Activated CD4-positive, alpha-beta T cell treated with anti-CD3 and anti-CD28 coated beads for 1 hour (primary cell): ENCODE measurements at regions not wholly inside any gene's neighbourhood (a gene's known extent, or its start where the extent isn't known, plus 50 kb on each side); places are given as distances from the start of the nearest gene placed in this dataset.

Experiments
- DNase-seq: peaks from one replicate; pipeline ENCODE4 v3.0.0-alpha.2; 2020

DNA sequence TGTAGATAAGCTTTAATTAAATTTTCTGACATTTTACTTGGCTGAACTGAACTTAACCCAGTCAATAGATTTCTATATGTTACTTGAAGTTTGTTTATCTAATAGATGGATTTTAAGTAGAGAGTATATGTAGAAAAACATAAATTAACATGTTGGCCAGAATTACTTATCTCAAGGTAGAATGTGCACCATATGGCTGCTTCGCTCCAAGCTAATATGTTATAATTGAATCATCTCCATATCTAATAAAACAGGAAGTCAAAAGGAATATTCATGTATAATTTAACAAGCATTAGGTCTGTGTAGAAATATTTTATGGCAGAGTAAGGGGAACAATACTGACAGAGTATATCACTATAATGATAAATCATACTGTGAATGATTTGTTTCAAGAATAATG is 650.7 kb upstream of the ALCAM start:
- no peak for DNase-seq

GRCh38 chr3:104717828-104718196 is 648.9 kb upstream of the ALCAM start:
- DNase-seq, result no peak

DNA sequence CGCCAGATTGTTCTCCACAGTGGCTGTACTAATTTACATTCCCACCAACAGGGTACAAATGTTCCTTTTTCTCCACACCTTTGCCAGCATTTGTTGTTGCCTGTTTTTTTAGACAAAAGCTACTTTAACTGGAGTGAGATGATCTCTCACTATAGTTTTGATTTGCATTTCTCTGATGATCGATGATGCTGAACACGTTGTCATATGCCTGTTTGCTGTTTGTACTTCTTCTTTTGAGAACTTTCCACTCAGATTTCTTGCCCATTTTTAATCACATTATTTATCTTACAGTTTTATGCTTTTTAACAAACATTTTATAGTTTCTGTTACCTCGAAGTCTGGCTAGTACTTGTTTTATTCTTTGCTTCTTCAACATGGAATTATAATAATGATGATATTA is 643.7 kb upstream of the ALCAM start:
- no peak for DNase-seq

GRCh38 chr3:104731074-104731473 is 635.6 kb upstream of the ALCAM start:
- DNase-seq, result no peak

GRCh38 chr3:104734627-104735026 is 632.1 kb upstream of the ALCAM start:
- DNase-seq, result no peak

- no peak for DNase-seq
Measured at GRCh38 chr3:104735691-104736090, 631.0 kb upstream of the ALCAM start.

- no peak for DNase-seq
Measured at GRCh38 chr3:104738271-104738670, 628.4 kb upstream of the ALCAM start.

DNA sequence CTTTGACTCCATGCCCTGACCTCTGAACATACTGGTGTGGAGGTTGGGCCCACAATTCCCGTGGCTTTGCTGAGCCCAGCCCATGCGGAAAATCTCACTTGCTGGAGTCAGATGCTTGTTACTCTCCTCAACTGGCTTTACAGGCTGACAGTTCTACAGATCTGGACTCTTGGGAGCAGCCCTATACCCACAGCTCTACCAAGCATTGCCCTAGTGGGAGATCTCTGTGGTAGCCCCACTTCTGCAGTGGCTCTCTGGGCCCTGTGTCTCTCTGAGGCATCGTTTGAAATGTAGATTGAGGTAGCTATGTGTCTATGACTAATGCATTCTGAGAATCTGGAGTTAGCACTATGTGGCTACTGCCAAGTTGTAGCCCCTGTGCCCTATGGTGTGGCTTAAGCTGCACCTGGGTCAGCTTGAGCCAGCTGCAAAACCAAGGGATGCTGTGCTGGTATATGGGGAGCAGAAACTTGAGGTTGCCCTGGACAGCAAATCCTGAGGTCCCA is 625.8 kb upstream of the ALCAM start:
- DNase-seq, result no peak

- no peak for DNase-seq
Measured at GRCh38 chr3:104742044-104742443, 624.7 kb upstream of the ALCAM start.

- DNase-seq, result no peak
Measured at GRCh38 chr3:104745313-104745712, 621.4 kb upstream of the ALCAM start.

DNA sequence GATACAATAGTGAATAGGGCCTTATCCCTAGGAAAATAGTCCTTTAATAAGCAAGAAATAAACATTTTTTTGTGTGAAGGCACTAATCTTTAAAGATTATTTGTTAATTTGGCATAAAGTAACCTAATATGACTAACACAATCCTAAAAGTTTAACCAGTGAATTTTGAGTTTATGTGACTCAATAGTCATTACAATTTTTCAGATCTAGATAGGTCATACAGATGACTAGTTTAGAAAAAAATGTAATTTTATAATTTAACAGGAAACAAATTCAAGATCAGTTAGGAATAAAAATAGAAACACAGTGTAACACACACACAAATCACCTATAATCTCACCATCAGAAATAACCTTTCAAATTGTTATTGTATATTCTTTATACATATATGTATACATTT is 620.7 kb upstream of the ALCAM start:
- DNase-seq, result no peak

DNA sequence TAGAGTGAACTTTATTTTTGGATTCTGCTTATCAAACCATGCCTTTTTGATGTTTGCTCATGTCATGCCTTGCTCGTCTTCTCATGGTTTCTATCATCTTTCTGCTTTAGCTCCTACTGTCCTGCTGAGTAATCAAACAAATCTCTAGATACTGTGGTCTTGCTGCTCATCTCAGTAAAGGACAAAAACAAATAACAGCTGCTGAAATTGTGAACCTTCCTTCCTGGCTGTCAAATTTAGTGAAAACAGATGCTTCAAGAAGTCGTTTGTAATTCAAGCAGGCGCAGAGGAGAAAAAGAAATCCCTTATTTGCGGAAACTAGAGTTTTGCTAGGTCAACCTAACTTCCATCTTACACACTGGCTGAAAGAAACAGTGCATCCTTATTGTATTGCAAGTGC is 616.1 kb upstream of the ALCAM start:
- no peak for DNase-seq

GRCh38 chr3:104755791-104756190 is 610.9 kb upstream of the ALCAM start:
- DNase-seq, result no peak

DNA sequence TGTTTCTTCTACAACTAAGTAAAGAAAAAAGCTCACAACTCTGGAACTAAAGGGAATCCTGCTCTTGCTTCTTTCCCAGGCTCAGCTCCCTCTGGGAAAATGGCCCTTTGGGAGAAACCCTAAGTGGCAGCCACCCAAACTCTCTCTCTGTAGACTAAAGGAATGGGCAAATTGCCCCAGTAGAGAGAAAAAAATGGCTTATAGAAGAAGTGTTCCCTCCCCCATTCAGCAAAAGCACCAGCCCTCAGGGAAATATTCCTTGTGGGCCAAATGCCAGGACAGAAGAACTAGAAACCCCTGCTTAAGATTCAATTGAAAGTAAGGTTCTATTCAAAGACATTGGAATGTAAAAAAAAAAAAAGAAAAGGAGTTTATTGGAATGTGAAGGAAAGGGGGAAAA is 603.7 kb upstream of the ALCAM start:
- no peak for DNase-seq

- no peak for DNase-seq
Measured at GRCh38 chr3:104764496-104764895, 602.2 kb upstream of the ALCAM start.

DNA sequence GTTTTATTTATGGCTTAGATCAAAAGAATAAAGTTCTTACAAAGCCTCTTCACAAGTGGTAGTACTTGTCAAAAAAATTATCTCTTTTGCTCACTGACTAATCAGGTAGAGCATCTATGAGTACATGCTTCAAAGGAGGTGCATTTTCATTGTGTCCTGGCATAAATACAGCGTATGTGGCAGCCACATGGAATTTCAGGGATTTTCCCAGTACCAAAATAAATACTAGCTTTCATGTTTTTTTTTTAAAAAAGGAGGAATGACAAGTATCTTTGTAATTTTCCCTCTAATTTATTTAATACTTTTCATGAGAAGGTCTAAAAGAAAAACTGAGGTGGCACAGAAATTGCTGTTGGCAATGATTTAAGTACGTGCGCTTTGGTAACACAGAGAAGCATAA is 597.8 kb upstream of the ALCAM start:
- DNase-seq, result no peak

GRCh38 chr3:104779324-104779723 is 587.4 kb upstream of the ALCAM start:
- DNase-seq, result no peak

GRCh38 chr3:104781112-104781511 is 585.6 kb upstream of the ALCAM start:
- no peak for DNase-seq

DNA sequence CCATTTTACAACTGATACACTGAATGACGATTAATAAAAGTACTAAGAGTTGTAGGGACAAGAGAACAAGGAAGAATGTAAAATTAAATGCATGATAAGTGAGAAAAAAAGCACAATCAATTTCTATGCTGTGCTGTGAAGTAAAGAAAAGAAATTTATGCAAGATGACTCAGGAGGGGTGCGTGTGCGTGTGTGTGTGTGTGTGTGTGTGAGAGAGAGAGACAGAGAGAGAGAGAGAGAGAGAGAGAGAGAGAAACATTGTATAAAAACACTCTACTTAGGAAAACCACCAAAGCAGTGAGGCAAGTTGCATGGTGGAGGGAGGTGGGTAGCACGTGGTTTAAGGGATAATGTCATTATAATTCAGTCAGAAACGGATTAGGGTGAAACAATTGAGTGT is 580.8 kb upstream of the ALCAM start:
- no peak for DNase-seq

DNA sequence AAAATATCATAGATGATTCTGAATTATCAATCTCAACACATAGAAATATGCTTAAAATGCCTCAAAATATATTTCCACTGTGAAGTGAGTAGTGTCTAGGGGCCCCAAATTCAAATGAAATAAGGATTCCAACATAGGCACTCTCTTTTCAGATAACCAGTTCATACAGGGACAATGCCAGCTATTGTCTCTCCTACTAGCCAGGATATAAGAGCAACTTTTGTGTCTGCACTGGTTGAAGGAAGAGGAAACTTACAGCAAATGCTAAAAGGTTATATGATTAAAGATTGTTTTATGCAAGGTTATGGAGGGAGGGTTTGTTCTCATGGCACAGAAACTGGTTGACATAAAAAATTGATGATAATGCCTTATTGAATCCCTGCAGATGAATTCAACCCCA is 579.4 kb upstream of the ALCAM start:
- DNase-seq, result no peak

DNA sequence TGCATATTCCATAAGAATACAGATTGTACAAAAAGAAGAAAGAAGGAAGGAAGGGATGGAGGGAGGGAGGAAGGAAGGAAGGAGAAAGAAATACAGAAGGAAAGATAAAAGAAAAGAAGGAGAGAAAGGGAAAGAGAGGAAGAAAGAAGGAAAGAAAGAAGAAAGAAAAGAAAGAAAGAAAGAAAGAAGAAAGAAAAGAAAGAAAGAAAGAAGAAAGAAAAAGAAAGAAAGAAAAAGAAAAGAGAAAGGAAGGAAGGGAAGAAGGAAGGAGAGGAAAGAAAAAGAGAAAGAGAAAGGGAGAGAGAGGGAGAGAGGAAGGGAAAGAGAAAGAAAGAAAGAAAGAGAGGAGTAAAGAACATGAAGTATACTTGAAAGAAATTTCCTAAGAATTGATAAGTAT is 577.9 kb upstream of the ALCAM start:
- DNase-seq, result no peak

- no peak for DNase-seq
Measured at GRCh38 chr3:104791331-104791730, 575.4 kb upstream of the ALCAM start.

DNA sequence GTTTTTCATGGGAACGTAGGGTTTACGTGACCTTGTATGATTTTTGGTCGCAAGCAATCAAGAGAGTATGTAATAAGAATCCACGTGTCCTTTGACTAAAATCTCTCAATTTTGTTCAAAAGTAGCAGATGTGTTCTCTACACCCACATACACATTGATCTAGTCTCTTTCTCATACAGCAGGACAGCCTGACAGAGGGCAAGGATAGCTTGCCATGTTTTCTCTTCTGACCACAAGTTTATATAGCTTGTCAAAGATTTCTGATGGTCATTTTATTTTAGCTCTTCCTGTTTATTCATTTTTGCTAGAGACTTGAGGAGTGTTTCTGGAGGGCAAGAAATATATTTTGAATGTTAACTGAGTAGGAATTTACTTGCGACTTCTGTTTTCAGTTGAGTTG is 570.2 kb upstream of the ALCAM start:
- DNase-seq, result no peak

DNA sequence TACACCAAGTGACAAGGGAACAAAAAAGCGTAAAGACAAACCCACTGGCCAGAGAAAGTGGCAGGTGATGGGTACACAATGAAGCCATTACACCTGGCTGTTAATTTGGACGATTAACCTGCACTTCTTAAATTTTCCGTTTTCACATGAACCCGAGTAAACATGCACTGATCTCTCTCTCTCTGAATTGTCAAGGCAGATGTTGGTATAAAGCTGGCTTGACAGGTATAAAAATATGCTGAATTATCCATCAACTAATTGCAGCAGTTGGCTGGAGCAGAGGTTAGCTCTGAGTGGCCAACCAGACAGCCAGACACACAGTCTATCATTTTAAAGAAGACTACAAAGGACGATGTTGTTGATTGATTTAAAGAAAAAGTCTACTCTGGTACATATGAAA is 561.7 kb upstream of the ALCAM start:
- DNase-seq, result no peak

- no peak for DNase-seq
Measured at GRCh38 chr3:104805508-104805907, 561.2 kb upstream of the ALCAM start.

- DNase-seq, result no peak
Measured at GRCh38 chr3:104810896-104811295, 555.8 kb upstream of the ALCAM start.
